Stimulated activated CD8-positive, alpha-beta memory T cell treated with anti-CD3 and anti-CD28 coated beads, Interleukin-2, amount 100 ng/mL, for 1 hour (primary cell): ENCODE measurements at regions not wholly inside any gene's neighbourhood (a gene's known extent, or its start where the extent isn't known, plus 50 kb on each side); places are given as distances from the start of the nearest gene placed in this dataset.
"Not testable (repeated sequence)": the region's sequence is repeated elsewhere in the genome, so short reads cannot be mapped to it uniquely, and the experiment has no call there.

Source experiments
- DNase-seq, 2 donors: peaks; one replicate each; pipeline ENCODE4 v3.0.0-alpha.2; 2020; ENCODE audit warnings: low read depth in 2 of 2

DNA sequence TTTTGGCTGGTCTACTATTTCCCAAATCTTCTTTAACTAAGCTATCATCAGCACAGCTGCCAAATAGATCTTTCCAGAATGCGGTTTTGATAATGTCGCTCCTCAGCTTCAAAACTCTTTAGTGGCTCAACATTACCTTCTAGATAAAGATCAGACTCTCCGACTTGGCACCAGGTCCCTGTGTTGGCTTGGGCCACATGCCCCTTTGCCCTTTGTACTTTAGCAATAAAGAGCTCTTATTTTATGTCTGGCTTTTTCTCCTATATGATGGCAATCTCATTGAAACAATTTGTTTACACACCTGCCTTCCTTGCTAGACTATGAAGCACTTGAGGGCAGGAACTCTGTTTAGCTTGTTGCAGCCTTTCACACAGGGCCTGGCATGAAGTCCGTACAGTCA, 128.9 kb upstream of the GATA6 start:
- DNase-seq: no peak

DNA sequence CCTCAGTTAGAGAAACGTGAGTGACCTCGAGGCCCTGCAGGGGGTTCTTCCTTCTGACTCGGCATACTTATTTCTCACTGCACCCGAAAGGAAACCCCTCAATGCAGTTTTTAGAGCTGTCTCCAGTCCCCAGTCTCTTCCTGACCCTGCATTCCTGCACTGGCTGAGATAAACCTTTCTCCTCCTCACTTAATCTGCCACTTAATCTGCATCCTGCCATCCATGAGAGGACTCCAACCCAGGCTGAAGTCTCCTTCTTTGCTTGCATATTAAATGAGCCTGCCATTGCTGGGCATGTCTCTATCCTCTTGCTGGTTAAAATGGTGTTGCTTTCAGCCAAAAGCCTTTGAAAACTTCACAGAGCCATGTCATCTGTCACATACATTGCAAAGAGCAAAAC, 125.6 kb upstream of the GATA6 start:
- DNase-seq: no peak

DNA sequence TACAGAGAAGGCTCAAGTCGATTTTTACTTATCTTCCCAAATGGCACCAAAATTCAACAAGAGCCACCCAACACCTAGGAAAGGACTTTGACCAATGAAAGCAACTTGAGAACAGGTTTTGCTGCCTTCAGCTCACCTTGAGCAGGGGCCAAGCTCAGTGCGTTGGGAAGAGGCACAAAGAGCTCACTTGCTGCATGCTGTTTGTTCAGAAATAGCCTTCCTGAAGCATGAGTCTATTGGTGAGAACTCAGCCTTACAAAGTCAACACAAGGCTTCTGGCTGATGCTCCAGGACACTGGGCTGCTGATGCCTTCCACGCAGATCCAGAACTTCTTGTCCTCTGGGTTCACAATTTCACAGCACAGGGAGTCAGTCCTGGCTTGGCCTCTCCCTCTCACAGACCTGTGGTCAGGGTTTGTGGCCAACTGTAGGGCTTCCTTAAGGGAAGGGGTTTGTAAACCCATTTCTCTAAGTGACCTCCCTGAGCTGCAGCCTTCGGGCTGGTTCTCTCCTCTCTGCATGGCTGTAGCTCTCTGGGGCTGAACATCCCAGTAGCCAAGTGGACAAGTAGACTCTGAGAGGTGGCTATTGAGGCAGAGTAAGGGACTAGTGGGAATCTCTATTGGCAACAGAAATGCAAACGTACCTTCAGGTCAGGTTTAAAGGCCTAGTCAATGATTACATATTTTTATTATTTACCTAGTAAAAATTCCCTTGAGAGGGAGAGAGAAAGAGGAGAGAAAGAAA, 124.7 kb upstream of the GATA6 start:
- DNase-seq: no peak

DNA sequence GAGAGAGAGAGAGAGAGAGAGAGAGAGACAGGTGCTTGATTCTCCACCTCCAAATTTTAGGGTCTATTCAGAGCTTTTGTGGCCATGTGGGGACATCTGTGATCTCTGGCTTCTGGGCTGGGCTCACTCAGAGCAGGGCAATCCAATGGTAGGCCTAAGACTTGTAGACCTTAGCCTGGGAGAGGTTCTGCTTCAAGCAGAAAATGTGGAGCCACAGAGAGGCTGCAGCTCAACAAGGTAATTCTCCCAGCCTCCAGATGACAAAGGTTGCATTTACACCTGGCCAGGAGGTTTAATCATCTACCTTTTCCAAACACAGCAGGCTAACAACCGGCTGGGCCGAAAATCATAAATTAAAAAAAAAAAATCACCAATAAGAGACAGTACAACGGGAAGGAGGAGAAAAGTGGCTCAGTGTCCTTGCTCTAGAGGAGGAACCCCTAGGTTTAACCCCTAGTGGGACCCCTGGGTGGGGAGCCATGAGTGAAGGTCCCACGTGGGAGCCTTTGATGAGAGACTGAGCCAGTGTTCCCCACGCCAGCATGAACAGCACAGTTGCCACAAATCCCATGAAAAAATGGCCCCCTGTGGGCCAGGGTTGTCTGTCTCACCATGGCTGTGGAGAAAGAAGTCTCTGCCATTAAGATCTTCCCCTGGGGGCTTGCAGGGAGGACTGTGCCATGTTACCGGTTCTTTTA, 124.0 kb upstream of the GATA6 start:
- DNase-seq: no peak

DNA sequence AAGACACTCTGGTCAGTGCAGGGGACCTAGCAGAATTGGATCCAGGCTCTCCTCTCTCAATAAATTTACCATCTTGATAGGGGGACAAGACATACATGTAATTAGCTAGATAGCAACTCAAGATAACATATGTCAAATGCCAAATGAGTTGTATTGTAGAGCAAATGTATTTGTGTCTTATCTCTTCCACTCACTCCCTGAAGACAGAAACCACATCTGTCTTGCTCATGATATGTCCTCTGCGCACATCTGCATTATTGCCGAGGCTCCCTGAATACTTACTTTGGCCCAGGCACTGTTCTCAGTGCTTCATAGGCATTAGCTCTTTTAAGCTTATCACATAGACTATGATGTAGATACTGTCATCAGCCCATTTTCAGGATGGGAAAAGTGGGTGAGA, 122.9 kb upstream of the GATA6 start:
- DNase-seq: no peak

DNA sequence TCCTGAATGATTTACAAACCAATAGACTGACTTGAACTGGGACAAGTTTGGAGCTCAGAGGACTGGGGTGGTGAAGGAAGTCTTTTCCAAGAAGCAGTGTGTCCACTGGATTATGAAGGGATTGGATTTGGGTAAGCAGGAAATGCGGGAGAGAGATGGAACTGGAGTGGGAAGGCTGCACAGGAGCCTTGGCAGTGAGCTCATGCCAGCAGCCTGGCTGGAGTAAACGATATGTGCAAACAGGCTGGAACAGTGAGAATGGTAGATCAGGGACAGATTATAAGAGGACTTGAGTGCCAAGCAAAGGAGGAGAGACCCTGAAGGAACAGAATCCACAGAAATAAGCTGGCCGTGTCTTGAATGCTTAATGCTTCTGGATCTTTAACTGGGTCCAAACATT, 121.9 kb upstream of the GATA6 start:
- DNase-seq: no peak

DNA sequence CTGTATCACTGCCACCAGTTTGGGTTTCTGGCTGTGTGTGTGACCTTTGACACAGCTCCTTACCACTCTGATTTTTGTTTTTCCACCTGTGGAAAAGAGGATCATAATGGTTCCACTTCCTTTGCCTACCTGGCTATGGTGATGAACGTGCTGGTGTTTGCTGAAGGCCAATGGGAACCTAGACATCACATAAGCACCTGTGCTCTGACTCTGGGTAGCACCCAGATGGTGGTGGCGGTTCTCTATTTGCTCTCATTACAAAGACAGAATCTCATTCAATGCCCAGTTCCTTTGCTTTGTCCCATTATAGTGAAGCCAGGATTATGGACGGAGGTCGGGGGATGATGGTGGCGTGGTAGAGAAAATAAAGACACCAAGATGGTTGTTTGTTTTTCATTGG, 121.2 kb upstream of the GATA6 start:
- no peak for DNase-seq

DNA sequence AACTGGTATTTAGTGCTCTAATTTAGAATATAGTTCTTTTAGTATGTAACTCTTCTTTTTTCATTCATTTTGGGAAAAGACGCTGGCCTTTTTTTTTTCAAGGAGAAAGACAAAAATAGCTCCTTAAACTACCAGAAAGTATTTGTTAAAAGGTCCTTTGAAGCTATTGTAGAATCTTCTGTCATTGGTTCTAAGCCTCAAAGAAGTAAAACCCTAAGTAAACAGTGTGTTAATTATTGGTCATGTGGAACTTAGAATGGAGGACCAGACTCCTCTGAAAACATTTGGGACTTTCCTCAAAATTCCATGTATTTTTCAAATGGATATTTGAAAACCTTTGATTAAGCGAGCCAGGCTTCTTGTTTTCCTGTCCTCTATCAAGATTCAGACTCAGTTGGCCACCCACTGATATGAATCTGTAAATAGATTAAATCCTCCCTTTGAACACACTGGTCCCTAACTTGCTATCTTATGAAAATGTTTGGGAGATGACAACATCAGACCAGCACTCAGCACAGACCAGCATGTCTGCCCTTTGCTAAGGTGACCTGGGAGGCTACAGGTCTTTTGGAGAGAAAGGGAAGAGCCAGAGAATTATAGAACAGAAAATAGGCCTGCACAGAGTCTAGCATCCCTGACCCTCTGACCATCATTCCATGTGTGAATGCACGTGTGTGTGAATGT, 120.3 kb upstream of the GATA6 start:
- DNase-seq: no peak

DNA sequence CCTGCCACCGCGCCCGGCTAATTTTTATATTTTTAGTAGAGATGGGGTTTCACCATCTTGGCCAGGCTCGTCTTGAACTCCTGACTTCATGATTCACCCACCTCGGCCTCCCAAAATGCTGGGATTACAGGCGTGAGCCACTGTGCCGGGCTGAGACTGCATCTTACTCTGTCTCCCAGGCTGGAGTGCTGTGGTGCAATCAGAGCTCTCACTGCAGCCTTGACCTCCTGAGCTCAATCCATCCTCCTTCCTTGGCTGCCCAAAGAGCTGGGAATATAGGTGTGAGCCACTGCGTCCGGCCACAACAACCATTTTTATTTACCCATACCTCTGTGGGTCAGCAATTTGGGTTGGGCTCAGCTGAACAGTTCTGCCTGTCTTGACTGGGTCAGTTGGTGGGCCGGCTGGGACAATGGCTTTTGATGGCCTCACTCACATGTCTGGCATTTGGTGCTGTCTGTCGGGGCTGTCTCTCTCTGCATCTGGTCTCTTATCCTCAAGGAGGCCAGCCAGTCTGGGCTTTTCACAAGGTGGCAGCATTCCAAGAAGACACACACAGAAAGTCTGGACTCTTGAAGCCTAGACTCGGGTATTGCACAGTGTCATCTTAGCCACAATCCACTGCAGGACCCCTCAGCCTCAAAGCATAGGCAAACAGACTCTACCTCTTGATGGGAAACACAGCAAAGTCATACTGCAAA, 116.8 kb upstream of the GATA6 start:
- DNase-seq: no peak

DNA sequence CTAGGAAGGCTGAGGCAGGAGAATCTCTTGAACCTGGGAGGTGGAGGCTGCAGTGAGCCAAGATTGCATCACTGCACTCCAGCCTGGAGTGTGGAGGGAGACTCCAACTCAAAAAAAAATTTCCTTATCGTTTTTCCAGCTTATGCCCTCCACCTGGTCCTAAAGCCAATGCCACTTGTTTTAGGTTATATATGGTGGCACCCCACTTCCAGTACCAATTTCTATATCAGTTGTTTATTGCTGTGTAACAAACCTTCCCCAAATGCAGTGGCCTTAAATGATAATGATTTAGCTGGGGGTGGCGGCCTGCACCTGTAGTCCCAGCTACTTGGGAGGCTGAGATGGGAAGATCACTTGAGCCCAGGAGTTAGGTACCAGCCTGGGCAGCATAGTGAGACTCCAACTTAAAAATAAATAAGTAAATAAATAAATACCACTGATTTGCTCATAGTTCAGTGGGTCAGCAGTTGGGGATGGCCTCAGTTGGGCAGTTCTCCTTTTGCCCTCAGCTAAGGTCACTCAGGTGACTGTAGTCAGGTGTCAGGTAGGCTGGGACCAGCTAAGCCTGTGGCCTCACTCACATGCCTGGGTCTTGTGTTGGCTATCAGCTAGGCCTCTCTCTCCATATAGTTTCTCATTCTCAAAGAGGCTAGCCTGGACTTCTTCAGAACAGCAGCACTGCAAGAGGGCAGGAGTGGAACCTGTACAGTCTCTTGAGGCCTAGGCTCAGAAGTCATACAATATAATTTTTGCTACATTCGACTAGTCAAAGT, 113.7 kb upstream of the GATA6 start:
- no peak for DNase-seq

DNA sequence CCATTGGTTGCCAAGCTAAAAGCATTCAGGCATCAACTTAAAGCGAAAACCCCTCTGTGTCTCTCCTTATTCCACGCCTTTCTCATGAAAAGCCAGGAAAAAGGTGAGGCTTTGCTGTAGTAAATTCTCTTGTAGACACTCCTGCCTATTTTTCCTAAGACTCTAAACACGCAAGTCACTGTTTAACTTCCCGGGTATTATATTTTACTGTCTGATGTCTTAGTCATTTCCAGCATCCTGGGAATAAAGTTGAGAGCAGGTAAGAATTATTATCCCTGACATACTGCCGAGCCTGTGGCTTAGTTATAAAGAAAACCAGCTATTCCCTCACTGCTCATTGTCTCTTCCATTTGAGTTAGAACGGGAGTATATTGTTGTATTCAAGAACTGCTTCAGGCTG, 112.4 kb upstream of the GATA6 start:
- DNase-seq: no peak

DNA sequence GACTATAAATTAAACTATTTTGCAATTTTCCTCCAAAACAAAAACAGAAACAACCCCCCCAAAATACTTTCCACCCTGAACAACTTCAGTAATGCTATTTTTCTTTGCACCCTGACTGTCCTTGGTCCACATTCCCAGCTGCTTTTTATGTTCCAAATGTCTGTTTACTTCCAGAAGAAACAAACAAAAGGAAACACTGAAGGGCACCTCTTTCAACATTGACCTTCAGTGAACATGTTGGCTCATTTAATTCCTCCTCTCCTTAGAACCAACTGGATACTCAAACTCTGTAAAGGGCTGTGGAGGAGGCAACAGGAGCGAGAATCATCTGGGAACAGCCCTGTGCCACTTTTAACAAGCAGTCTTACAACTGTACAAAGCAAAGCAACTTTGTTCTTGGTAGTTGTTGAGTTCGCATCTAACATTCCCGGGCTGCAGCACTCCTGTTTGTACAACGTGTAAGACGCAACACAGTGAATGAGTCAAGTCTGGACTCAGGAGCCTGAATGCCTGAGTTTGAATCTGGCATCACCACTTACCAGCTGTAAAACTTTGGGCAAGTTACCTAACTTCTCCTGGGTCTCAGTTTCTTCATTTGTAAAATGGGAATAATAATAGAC, 111.4 kb upstream of the GATA6 start:
- DNase-seq: no peak

DNA sequence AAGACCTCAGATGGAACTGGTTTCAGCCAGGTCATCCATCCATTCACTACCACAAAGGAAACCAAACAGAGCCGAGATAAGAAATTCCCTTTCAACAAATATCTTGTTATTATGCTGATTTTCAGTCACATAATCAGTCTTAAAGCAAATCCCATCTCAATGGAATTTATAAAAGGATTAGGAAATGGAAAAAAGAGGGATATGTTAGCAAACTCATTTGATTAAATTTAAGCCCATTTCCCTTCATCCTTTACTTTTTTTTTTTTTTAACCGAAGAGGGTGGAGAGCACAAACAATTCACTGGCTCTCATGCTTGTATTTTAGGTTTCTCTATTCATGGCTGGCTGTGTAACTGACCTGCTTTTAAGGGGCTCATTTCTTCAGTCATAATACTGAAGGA, 109.0 kb upstream of the GATA6 start:
- DNase-seq: no peak

DNA sequence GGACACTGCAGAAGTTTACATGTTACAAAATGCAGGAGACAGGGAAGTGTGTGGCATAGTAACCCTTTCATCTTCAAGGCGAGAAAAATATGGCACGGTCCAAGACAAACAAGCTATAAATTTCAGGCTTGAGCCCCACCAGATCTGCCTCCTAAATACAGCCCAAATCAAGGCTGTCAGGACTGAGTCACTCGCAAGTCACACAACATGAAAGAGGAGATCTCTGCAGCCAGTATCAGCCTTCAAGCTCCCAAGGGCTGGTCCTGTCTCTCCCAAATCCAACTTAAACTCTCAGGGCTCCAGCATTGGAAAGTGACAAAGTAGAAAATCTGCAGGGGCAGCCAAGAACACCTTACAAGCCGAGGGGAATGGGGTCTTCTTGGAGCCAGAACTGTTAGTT, 106.3 kb upstream of the GATA6 start:
- DNase-seq: no peak

DNA sequence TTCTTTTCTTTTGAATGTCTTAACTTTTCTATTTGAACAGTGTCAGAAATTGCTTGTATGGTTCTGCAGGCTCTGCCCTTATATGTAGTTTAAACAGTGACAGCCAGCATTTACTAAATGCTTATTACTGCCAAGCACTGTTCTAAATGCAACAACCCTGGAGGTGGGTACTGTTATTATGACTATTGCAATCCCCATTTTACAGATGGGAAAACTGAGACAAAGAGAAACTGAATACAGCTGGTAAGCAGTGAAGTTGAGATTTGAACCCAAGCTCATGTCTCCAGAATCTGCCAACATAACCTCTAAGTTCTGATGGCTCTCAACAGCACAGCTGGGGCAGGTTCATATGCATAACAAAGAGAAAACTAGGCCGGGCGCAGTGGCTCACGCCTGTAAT, 105.7 kb upstream of the GATA6 start:
- no peak for DNase-seq

DNA sequence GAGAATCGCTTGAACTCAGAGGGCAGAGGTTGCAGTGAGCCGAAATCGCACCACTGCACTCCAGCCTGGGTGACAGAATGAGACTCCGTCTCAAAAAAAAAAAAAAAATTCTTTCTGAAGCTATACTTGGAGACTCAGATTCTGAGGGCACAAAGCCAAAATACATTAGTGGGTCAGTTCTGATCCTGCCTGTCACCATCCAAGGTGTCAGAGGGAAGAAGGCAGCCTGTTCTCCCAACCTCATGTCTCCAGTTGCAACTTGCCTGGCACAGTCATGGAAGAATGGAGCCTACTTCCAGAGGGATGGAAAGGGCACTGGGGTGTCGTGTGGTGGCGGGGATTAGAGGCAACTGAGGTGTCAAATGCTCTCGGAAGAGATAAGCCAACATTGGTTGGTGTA, 104.8 kb upstream of the GATA6 start:
- DNase-seq: no peak

DNA sequence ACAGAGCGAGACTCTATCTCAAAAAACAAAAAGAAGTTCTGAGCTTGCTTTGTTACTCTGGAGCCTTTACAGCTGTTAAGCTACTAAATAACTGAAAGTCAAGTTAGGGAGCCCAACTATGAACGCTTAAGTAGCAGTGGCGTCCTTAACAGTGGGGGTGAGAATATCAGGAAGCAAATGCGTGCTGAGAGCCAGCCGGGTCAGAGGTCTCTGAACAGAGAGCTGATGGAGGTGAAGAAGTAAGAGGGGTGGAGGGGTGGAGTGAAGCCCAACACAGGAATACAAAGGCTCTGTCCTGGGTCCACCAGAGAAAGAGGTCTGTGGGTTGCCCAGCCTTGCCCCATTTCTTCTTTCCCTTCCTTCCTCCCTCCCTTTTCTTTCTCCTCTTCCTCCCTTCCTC, 104.1 kb upstream of the GATA6 start:
- DNase-seq: no peak

DNA sequence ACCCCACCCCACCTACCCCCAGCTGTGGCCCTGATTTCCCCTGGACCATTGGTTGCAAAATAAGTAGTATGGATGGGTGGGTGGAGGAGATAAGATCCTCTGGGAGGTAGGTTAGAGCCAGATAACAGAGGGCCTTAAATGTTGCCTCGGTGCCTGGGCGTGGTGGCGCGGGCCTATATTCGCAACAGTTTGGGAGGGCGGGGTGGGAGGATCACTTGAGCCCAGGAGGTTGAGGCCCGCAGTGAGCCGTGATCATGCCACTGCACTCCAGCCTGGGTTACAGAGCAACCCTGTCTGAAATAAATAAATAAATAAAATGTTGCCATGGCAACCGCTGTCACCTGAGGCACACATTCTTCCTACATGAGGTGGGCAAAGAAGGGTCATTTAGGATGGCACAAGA, 103.3 kb upstream of the GATA6 start:
- no peak for DNase-seq

DNA sequence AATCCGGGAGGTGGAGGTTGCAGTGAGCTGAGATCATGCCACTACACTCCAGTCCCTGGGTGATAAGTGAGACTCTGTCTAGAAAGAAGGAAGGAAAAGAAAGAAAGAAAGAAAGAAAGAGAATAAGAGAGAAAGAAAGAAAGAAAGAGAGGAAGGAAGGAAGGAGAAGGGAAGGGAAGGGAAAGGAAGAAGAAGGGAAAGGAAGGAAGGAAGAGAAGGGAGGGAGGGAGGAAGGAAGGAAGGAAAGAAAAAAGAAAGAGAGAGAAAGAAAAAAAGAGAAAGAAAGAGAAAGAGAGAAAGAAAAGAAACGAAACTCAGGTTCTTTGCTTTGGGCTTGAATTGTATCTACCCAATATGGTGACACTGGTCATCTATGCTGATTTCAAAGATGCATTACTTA, 102.3 kb upstream of the GATA6 start:
- no peak for DNase-seq

DNA sequence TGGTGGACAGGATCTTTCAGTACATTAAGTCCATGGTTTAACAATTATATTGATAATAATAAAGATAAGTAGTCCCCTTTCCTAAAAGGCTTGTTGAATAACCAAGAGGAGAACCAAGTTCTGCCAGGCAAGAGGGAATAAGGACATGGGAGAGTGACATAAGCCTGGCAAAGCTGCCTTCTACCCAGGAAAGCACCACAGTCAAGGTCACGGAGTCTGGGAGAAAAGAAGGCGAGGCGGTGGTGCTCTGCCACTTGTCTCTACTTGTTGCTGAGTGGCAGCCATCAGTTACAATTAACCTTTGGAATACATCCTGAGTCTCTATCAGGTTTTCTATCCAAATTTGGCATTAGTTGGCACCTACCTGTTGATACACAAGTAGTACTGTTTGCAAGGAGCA, 101.7 kb upstream of the GATA6 start:
- DNase-seq: no peak

DNA sequence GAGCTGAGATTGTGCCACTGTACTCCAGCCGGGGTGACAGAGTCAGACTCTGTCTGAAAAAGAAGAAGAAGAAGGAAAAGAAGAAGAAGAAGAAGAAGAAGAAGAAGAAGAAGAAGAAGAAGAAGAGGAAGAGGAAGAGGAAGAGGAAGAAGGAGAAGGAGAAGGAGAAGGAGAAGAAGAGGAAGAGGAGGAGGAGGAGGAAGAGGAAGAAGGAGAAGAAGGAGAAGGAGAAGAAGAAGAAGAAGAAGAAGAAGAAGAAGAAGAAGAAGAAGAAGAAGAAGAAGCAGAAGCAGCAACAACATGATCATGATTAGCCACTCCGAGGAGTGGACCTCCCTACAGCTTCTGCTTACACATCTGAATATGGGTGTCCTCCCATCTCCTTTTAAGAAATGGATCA, 100.6 kb upstream of the GATA6 start:
- not testable (repeated sequence) for DNase-seq
